GM18517 (cell line): ENCODE measurements at regions not wholly inside any gene's neighbourhood (a gene's known extent, or its start where the extent isn't known, plus 50 kb on each side); places are given as distances from the start of the nearest gene placed in this dataset.
"Not testable (repeated sequence)": the region's sequence is repeated elsewhere in the genome, so short reads cannot be mapped to it uniquely, and the experiment has no call there.

Experiments
- ATAC-seq: cut with Tn5 transposase; IDR thresholded peaks from one replicate; pipeline ENCODE4 v1.9.1; 2021; ENCODE audit warnings: mild to moderate bottlenecking, moderate library complexity; ENCODE audit not compliant: unreplicated experiment

GRCh38 chr1:197850918-197851317 lies 51.5 kb upstream of the C1orf53 start:
- ATAC-seq: no peak

DNA sequence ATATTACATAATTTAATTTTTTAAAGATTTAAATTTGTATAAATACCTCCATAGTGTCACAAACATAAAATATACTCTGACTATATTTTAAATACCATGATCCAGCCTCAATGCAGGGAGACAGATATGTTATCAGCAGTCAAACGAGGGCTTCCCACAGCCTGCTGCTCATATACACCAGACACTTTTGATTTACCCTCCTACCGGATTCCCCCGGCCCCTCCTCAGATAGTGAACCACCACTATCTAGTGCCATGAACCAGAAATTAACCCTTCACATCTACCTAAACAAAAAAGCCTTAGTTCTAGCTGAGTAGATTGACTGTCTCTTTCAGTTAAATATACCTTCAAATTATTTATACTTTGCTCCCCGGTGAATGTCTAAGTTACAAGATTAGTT lies 52.4 kb upstream of the C1orf53 start:
- ATAC-seq: no peak

- ATAC-seq: no peak
These were observed 54.1 kb upstream of the C1orf53 start for GRCh38 chr1:197848350-197848749.

DNA sequence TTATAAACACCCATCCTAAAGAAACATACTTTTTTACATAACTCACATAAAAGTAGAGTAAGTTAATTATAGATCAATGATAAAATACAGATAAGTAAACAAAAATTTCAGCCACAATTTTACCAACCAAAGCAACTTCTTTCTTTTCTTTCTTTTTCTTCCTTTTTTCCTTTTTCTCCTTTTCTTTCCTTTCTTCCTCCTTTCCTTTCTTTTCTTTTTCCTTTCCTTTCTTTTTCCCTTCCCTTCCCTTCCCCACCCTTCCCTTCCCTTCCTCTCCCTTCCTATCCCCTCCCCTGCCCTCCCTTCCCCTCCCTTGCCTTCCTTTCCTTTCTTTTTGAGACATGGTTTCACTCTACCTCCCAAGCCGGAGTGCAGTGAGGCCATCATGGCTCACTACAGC lies 56.5 kb upstream of the C1orf53 start:
- ATAC-seq: no peak

- ATAC-seq: no peak
These were observed 57.8 kb upstream of the C1orf53 start for GRCh38 chr1:197844651-197845050.

DNA sequence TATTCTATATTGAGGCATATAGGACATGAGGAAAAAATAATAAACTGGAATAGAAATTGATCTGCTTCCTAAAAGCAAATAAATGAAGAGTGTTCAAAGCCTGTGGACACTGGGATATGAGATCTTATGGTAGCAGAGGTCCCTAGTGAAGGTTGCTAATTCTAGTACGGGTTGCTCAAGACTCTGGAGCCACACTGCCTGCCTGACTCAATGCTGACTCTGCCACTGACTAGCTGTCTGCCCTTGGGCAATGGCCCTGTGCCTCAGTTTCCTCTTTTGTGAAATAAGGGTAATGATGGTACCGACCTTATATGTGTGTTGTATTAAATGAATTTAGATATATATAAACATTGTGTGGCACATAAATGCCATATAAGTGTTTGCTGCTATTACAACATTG lies 59.0 kb upstream of the C1orf53 start:
- no peak for ATAC-seq

DNA sequence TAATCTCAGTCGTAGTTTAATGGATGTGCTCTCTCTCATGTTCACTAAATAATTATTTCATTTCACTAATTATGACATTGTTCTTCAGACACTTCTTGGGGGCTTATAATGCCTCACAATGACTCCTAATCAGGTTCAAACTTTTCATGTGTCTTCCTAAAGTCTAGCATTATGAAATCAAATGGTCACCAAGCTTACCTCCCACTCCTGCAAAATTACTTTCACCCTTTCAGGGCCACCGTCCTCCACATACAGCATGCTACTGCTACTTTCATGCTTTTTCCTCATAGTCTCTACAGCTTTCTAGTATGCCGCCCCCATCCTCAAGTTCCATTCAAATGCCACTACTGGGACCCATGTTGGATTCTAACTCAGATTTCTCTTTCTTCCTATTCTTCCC lies 59.8 kb upstream of the C1orf53 start:
- ATAC-seq: no peak

DNA sequence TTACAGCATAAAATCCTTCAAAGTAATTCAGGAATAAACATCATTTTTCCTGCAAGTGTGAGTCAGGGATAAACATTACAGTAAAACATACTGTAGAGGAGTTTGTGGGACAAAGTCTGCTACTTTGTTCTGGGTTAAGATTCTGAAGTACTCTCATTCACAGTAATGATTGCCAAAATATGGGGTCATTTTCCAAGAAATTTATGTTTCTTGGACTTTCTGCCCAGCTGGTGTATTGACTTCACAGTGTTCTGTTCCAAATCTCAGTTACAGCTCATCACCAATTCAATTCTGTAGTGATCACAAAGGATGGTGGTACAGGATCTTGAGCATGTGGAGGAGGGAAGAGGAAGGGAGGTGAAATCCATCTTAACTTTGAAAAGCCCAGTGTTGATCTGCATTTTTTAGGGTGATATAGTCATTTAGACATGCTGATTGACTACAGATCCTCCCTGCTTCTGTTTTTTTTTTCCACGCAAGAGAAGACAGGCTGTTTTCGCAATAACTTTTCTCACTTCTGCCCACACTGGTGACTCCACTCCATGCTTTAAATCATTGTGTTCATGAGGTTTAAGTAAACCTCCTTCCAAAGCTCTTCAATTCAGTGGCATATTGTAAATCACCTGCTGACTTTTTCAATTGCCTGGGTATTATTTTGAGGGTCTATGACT lies 60.4 kb upstream of the C1orf53 start:
- ATAC-seq: no peak

GRCh38 chr1:197841158-197841557 lies 61.3 kb upstream of the C1orf53 start:
- no peak for ATAC-seq

DNA sequence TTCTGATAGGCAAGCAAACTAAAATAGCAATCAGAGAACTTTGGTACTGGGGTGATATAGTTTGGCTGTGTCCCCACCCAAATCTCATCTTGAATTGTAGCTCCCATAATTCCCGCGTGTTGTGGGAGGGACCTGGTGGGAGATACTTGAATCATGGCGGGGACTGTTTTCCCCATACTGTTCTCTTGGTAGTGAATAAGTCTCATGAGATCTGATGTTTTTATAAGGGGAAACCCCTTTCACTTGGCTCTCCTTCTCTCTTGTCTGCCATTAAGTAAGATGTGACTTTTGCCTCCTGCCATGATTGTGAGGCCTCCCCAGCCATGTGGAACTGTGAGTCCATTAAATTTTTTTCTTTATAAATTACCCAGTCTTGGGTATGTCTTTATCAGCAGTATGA lies 62.6 kb upstream of the C1orf53 start:
- not testable (repeated sequence) for ATAC-seq

GRCh38 chr1:197838836-197839235 lies 63.6 kb upstream of the DENND1B start:
- peak; percentile 46 for ATAC-seq

DNA sequence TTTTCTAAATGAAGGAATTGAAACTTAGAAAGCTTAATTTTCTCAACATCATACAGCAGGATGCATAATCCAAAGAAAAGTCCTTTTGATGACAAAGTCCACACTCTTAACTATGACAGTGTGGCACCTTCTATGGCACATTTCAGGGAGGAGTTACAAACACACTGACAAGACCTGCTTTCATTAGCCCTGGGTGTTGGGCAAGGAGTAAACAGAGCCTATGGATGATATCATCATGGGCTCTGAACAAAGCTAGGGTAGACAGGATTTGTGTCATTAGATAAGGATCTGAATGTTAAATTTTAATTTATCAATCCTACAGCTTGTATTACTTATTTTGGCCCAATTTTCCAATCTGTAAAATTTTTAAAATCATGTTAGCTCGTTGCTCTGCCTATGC lies 62.6 kb upstream of the DENND1B start:
- ATAC-seq: no peak

DNA sequence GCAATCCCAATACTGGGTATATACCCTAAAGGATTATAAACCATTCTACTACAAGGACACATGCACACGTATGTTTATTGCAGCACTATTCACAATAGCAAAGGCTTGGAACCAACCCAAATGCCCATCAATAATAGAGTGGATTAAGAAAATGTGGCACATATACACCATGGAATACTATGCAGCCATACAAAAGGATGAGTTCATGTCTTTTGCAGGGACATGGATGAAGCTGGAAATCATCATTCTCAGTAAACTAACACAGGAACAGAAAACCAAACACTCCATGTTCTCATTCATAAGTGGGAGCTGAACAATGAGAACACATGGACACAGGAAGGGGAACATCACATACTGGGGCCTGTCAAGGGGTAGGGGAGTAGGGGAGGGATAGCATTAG lies 61.1 kb upstream of the DENND1B start:
- ATAC-seq: not testable (repeated sequence)

- ATAC-seq: not testable (repeated sequence)
These were observed 53.7 kb upstream of the DENND1B start for GRCh38 chr1:197829011-197829410.

- no peak for ATAC-seq
These were observed 50.3 kb upstream of the DENND1B start for GRCh38 chr1:197825541-197825940.
